ENCODE measurements at regions not wholly inside any gene's neighbourhood (a gene's known extent, or its start where the extent isn't known, plus 50 kb on each side); places are given as distances from the start of the nearest gene placed in this dataset.

DNA sequence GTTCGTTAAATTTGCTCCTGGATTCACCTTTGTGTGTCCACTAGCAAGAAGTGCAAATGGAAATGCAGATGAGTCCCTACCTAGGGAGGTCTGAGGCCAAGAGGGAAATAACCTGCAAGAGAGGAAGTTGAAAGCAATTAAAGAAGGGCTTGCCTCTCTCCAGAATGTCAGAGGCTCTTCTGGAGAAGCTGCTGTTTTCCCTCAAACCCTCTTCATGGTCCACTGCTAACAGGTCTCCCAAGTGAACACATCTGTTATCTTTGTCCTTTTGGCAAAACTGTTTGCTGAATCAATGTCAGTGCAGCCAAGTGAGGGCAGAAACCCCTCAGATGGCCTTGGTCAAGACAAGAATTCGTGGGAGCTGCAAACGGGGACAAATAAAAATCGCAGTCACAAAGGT lies 177.3 kb upstream of the PLXNA2 start:
- no peak for DNase-seq

DNA sequence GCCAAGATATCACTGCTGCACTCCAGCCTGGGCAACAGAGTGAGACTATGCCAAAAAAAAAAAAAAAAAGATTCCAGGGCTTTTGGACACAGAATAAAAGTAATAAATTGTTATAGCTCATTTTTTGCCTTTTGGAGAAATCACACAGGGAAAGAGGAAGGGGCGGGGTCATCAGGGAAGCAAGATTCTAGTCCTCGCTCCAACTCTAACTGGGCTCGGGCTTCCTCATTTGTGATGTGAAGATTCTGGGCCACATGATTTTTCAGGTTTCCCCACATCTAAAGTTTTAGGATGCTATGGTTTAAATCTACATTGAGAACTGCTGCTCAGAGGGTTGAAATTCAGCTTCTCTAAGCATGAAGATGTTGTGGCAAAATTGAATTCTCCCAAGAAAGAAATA lies 179.3 kb upstream of the PLXNA2 start:
- DNase-seq: no peak

DNA sequence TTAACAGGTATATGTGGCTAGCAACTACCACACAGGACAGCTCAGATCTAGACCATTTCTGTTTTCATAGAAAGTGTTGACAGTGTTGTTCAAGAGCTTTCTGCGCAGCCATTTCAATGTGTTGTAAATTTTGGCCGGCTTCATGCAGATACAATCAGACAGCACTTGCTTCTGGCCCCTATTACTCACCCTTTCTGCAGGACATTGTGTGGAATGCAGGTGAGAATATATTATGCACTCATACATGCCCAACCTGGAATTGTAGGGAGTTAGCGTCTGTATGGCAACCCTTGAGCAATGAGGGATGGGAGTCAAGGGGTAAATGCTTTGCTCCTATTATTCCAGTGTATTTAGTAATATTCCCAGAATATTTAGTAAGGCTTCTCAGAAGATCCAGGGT lies 180.9 kb upstream of the PLXNA2 start:
- no peak for DNase-seq

DNA sequence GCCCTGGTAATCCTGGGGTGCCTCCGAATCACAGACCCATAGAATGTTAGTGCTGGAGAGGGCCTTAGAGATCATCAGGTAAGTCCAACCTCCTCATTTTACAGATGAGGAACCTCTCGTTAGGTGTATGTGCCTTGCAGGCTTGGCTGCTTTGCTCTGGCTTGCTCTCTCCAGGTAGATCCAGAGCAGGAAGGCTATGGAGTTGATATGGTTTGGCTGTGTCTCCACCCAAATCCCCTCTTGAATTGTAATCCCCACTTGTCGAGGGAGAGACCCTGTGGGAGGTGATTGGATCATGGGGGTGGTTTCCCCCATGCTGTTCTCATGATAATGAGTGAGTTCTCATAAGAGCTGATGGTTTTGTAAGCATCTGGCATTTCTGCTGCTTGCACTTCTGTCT lies 186.0 kb upstream of the PLXNA2 start:
- no peak for DNase-seq

DNA sequence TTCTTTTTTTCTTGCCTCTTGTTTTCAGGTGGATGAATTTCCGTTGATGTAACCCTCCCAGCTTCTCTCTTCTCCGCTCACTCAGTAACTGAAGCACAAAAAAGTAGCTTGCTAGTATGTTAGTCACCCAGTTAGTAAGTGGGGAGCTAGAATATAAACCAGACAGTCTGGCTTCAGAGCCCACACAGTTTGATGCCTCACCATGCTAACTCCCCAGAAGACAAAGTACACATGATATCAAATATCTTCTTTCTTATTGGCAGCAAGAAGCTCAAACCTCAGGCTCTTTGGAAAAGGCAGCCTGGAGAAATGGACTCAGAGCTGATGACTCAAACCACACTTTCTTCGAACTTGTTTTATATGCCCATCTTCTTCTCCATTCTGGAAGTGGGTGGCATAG lies 187.5 kb upstream of the PLXNA2 start:
- no peak for DNase-seq

DNA sequence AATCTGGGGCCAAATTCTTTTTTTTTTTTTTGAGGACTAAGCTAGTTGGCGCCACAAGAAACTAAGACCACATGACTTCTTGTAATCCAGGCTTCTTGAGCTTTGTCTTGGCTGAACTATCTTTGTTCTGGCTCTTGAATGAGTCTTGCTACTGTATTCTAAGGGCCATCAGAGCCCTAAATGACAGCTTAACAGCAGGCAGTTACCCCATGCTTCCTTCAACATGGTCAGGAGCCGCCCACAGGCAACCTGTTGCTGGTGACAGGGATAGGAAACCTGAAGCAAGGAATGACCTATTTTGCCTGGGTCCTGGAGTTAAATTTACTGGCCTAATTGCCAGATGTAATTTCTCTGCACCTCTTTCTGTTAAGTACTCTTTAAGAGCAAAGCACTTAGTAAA lies 188.2 kb upstream of the PLXNA2 start:
- no peak for DNase-seq

DNA sequence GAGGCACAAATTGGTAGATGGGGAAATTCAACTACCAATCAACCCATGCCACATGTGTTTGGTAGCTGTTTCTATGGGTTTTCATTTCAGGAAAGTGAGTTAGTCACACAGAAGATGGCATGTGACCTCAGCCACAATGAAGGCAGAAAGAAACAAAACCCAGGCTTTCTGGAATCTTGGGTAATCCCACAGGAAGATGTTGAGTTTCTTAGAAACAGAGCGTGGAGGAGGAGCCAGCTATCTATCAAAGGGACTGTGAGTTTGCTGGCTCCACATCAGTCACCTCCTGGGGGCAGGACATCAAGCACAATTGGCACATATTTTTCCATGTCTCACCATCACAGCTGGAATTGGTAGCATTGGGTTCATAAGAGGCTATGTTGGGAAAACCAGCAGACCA lies 188.9 kb upstream of the PLXNA2 start:
- no peak for DNase-seq

DNA sequence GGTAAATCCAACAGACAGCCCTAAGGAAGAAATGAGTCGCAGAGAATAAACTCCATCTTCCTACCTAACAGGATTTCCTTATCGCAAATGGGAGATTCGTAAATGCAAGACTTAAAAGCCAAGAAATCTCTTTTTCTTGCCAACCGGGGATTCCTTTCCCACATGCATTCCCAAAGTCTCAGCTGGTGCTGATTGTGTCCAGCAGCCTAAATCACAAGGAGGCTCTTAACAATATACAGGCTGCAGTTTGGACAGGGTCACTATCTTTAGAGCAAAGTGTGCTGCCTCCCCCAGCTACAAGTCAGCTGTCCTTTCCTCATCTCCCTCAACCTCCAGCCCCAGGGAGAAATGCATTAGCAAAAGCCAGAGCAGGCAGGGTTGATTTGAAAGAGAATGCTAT lies 189.8 kb upstream of the PLXNA2 start:
- DNase-seq: no peak

DNA sequence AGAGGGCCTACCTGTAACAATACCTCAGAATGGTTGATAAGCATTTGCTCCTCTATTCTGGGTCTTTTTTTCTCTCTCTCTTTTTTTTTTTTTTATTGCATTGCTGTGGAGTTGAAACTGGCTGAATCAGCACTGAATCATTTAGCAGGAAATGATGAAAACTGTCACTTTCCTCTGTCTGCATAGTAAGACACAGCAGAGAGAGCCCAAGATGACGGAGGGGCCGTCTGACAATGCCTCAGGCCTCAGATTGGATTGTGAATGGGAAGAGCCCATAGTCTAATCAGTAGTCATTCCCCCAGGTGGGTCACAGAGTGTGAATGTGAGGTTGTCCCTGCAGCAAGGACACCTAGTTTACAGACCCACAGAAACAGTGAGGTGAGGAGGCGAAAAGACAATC lies 193.2 kb upstream of the PLXNA2 start:
- no peak for DNase-seq

DNA sequence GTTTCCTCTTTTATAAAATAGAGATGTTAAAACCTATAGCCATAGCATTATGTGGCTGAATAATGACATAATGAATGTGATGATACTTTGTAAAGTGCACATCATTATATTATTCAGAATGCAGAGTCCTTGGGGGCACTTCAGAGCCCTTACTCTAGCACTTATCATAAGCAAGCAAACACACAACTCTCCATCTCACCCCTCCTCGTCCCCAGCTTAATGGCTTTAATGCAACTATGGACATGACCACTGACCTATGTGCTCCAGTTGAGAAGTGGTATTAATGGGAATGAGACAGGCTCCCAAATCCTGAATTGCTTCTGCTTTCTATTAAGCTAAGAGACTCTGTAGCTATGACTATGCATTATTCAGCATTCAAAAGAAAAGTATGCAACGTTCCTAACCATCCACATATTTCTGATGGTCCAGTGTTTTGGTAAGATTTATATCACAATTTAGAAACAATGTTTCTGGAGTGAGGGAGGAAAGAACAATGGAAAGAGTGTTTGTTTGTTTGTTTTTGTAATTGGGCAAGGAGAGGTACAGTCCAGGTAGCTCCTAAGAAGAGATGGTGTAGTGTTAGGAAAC lies 194.0 kb upstream of the PLXNA2 start:
- DNase-seq: no peak

DNA sequence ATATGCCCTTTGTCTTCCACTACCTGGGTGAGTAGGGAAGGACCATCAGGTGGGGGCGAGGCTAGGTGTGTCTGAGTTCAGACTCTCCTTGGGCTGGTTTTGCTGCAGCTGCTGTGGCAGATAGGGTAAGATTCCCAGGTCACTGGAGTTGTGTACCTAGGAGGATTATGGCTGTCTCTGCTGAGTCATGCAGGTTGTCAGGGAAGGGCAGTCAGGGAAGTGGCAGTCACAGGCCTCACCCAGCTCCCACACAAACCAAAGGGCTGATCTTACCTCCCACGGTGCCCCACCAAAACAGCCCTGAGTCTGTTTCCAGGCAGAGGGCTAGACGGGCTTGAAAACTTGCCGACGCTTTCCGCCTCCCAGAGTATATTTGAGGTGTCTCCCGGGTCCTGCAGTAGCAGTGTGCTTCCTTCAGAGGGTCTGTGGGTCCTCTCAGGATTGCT lies 201.6 kb upstream of the PLXNA2 start:
- no peak for DNase-seq

DNA sequence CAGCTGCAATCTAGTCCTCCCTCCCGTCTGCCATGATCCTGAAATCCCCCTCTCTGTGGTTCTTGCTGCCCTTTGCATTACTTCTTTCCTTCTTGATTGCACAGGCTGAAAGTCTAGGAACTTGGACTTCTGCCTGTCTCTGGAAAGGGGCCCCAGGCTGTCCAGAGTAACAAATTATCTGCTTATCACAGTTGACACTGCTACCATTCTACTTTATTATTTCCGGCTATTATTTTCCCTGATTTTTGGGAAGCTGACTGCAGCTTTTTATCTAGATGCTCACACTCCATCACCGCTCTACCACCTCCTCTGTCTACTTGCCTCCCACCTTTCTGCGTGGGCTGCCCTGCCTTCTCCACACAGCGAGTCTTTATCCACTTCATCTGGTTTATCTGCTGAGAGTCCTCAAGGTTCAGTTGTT lies 202.1 kb upstream of the PLXNA2 start:
- no peak for DNase-seq

DNA sequence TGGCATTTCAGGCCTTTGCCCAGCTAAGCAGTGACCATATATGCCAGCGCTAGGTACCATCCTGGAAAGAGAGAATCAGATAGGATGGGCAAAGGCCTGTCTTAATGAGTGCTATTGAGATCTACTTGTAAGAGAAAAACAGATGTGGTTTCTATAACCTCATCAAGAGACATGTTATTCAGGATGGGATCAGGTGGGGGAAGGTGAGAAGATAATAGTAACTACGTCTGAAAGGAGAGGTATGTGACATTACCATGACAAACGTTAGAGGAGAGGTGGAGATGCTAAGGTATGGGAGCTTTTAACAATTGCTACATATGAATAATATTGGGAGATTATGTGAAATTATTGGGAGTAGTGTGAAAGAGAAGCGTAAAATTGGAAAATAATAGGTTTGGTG lies 204.2 kb upstream of the PLXNA2 start:
- DNase-seq: no peak

DNA sequence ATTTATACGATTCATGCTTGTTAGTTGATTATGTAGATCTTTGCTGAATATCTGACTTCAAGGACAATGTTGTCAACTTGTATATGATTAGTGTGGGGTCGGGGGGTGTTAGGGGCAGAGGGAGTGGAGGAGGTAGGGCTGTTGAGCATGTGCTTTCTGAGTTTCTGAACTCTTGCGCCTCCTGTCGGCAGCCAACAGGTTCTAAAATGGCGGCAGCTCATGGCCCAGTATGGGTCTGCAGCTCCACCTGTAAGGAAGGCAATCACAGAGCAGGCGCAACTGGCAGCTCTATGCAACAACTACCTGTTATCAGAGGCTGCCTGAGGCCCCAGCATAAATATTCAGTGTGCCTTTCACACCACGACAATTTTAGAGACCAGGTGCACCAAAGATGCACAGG lies 205.8 kb upstream of the PLXNA2 start:
- DNase-seq: no peak

DNA sequence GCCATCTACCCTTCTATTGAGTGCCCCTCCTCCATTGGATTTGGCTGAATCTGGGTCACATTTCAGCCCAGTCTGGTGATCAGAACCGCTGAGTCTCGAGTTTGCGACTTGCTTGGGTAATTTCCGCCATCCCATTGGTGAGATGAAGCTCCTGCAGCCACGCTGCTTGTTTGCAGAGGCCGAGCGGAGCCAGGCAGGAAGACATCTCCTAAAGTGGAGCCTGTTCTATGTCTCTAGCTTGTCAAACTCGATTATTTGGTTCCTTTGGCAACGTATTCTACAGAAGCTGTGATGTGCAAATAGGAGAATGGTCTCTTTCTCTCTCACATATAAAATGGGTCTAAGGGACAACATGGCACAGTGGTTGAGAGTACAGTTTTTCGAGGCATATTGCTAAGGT lies 206.8 kb upstream of the PLXNA2 start:
- DNase-seq: no peak

DNA sequence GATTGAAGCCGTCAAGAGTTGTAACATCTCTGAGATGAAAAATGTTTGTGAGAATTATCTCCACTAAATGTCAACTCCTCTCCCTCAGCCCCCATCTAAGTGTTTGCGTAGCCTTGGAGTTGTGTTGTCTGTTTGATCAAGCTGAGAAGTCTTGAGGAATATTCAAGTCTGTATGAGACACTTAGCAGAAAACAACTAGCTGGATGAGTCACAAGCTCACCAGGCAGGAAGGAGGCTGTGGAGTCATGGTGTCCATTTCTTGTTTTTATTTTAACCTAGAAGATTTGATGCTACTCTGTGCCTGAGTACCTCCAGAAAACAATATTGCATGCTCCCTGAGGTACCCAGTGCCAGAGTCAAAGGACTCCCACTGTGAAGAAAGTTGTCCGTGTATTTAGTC lies 211.6 kb upstream of the PLXNA2 start:
- DNase-seq: no peak

DNA sequence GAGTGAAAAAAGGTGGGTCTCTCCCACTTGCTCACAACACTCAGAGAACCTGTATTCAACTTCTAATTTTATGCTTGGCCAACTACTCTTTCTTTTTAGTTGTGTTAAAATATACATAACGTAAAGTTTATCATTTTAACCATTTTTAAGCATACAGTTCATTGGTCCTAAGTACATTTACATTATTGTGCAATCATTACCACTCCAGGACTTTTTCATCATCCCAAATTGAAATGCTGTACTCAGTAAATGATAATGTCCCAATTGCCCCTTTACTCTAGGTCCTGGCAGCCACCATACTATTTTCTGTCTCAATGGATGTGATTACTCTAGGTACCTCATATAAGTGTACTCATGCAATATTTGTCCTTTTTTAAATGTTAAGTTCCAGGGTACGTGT lies 212.3 kb upstream of the PLXNA2 start:
- DNase-seq: no peak

DNA sequence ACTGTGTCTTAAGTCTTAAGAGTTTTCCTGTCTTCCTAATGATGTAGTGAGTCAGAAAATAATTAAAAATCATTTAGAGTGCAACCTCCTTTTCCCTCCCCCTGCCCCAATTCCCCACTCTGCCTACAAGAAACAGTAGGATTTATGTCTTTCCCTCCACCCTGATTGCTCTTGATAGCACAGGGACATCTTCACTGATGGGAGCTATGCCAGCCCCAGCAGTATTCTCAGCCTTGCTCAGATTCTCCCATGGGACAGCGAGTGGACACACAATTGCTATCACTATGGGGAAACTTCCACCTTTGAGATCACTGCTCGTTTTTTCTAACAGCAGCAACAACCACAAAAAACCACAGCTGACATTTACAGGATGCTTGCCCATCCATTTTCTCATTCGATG lies 216.6 kb upstream of the PLXNA2 start:
- DNase-seq: no peak

DNA sequence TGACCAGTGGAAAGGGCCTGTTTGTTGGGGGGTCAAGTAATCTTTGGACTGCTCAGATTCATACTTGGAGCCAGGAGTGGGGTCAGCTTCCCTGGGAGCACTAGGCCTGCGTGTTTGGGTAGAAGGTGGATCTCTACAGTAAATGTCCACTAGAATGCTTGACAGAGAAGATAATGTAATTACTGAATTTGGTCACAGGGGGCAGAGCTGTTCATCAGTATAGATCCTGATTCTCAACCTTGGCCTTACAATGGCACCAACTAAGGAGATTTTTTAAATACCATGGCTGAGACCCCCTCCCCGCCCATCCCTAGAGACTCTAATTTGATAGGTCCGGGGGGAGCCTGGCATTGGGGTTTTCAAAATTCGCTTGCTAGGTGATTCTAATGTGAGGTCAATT lies 217.5 kb upstream of the PLXNA2 start:
- DNase-seq: no peak

DNA sequence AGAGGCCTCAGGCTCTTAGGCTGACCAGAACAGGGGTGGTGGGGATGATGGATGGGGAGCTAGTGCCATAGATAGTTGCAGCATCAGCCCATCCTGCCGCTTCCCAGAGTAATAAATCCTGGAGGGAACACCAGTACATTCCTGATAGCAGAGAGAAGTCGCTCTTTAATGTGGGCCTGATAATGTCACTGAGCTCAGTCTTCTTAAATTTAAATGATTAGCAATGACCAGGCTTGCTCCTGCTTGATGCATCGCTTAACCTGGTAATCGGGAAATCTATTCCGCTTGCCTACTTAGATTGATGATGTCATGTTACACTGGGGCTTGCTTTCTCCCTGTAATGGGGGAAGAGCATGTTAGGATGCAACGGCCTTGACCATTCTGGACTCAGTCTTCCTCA lies 218.6 kb upstream of the PLXNA2 start:
- no peak for DNase-seq

DNA sequence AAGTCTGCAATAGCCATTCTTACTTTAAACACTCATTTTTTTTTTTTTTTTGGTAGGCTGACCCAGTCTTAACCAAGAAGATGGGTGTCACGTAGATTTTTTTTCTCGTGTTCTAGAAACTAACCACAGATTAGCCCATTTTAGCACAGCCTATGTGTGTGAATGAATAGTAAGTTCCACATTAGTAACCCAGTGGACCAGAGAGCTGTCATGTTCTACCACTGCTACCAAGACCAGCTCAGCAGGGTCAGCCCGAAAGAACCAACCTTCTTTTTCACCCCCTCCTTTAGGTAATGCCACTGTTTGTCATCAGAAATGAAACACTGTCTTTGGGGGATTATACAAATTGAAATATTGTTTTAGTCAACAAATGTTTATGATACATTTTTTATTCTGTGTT lies 221.1 kb upstream of the PLXNA2 start:
- DNase-seq: no peak

DNA sequence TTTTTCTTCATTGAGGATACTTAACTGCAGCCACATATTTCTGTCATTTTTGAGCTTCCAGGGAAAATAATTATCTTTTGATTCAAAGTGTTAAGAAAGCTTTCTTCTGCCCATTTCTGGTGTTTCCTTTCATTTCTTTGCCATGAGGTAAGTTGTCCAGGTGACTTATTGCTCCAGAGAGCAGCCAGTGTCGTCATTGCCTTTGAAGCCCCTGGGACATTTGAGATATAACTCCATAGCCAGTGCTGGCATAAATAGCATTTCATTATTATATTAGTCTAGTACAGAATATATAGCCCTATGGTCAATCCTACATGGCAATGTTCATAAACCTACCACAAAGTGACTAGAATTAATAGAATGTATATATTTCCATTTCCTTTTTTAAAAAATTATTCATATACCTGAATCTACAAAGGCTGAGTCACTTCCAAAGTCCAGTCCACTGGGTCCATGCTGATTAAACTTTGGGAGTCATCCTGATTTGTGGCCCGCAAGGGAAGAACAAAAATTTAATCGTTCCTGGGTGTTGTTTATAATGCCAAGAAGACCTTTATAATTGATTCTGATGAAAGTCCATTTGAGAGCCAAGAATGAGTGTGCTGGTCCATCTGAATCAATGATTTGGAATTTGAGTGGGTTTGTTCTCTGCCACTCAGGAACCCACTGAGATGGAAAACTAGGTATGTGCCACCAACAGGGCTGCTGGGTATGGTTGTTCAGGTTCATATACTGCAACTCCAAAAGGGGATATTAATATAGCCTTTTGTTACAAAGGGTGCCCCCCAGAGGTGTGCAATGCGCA lies 221.8 kb upstream of the PLXNA2 start:
- DNase-seq: no peak

DNA sequence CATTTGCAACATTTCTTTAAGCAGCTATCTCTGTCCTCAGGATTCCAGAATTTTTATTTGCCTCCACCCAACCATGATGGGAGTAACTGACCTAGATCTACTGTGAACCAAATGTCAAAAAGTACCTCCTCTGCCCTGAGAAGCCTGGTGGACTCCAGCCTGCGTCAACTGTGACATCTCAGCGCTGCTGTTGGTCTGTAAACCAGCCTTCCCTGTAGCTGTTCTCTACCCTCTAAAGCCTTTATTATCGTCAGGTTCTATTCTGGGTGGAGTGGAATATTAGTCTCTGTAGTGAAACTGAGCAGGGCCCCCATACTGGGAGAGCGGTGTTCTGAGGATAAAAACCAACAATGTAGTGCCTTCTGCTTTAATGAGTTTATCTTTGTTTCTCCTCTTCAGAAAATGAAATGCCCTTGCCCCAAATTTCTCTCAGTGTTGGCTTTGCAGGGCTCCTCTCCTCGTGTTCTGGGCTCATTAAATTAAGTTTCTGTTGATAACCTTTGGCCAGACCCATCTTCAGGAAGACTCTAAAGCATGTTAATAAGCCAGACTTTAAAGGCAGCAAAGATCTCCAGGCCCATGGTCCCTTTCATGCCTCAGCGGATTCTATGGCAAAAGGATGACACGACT lies 223.1 kb upstream of the PLXNA2 start:
- no peak for DNase-seq

DNA sequence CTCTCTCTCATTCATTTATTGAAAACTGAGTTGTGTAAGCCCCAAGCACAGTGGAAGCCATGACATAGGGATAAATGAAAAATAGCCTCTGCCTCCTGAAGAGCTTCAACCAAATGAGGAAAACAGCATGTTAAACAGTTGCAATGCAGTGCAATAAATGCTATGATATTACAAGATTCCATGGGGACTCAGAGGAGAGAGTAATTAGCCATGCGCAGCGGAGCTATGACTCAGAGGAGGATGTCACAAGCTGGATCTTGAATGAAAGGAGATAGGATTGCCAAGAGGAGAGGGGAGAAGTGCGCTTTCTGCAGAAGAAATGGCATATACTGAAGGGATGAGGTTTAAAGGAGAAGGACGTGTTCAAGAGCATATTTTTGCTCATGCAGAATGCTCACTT lies 231.3 kb upstream of the PLXNA2 start:
- no peak for DNase-seq

Measured in NCI-H1694 treated with DMSO at 0.1 percent for 48 hours (cell line).